CD14-positive monocyte (primary cell): ENCODE measurements at regions not wholly inside any gene's neighbourhood (a gene's known extent, or its start where the extent isn't known, plus 50 kb on each side); places are given as distances from the start of the nearest gene placed in this dataset.

Experiments
- DNase-seq, 3 donors: peaks; one replicate each; pipeline ENCODE4 v3.0.0-alpha.2; 2011 to 2022
- H2AFZ ChIP-seq: 2 replicates; pipeline ENCODE4 v1.6.0; 2012; ENCODE audit warnings: mild to moderate bottlenecking, low read depth, low read length, inconsistent platforms; ENCODE audit not compliant: insufficient read depth, poor library complexity, severe bottlenecking
- H3K27ac ChIP-seq, 2 donors: 1 replicate in 1 of 2; 2 replicates in 1 of 2; pipeline ENCODE4 v1.5.1; 2012 to 2013; ENCODE audit warnings: low read length in 2 of 2, control low read depth in 1 of 2, inconsistent platforms in 1 of 2, low read depth in 1 of 2, mild to moderate bottlenecking in 1 of 2
- H3K27me3 ChIP-seq, 2 donors: one replicate each; pipeline versions ENCODE4 v1.6.0 to v1.6.1; 2011 to 2013; ENCODE audit warnings: low read length in 2 of 2; ENCODE audit not compliant: control insufficient read depth in 2 of 2, insufficient read depth in 2 of 2
- H3K36me3 ChIP-seq, 2 donors: replicated peaks in 1 of 2; 1 replicate in 1 of 2; 2 replicates in 1 of 2; pipeline versions ENCODE4 v1.5.1 to v1.6.1; 2012 to 2013; ENCODE audit warnings: low read length in 2 of 2, control low read depth in 1 of 2, inconsistent platforms in 1 of 2, mild to moderate bottlenecking in 1 of 2; ENCODE audit not compliant: insufficient read depth in 2 of 2, control insufficient read depth in 1 of 2
- H3K4me1 ChIP-seq, 2 donors: 1 replicate in 1 of 2; 2 replicates in 1 of 2; pipeline versions ENCODE4 v1.5.1 to v1.6.1; 2012 to 2013; ENCODE audit warnings: low read length in 2 of 2, control low read depth in 1 of 2, inconsistent platforms in 1 of 2, mild to moderate bottlenecking in 1 of 2, moderate library complexity in 1 of 2; ENCODE audit not compliant: insufficient read depth in 2 of 2, control insufficient read depth in 1 of 2
- H3K4me2 ChIP-seq: replicated peaks from 2 replicates; pipeline ENCODE3; 2012; ENCODE audit warnings: low read length, moderate library complexity, mild to moderate bottlenecking; ENCODE audit not compliant: poor library complexity, severe bottlenecking; ENCODE audit errors: extremely low read depth
- H3K4me3 ChIP-seq, 3 experiments: fragments of 200-600 bp in 1 of 3; sonication (generic) in 1 of 3; replicated peaks in 1 of 3; 1 replicate in 2 of 3; 2 replicates in 1 of 3; pipeline ENCODE4 v1.5.1; 2011 to 2013; ENCODE audit warnings: low read length in 3 of 3, mild to moderate bottlenecking in 3 of 3, control low read depth in 2 of 3, low read depth in 2 of 3, inconsistent platforms in 1 of 3, moderate library complexity in 1 of 3
- H3K79me2 ChIP-seq: 2 replicates; pipeline ENCODE4 v1.6.0; 2012; ENCODE audit warnings: mild to moderate bottlenecking, control low read depth, inconsistent platforms, low read length, moderate library complexity; ENCODE audit not compliant: insufficient read depth
- H3K9ac ChIP-seq: 2 replicates; pipeline ENCODE4 v1.6.0; 2017; ENCODE audit warnings: low read length, mild to moderate bottlenecking; ENCODE audit not compliant: insufficient read depth, poor library complexity, severe bottlenecking
- H3K9me3 ChIP-seq, 2 donors: replicated peaks in 1 of 2; 1 replicate in 1 of 2; 2 replicates in 1 of 2; pipeline versions ENCODE4 v1.5.1 to v1.6.1; 2012 to 2013; ENCODE audit warnings: low read length in 2 of 2, control low read depth in 1 of 2; ENCODE audit not compliant: control insufficient read depth in 1 of 2, insufficient read depth in 1 of 2
- H4K20me1 ChIP-seq: 2 replicates; pipeline ENCODE4 v1.6.0; 2012; ENCODE audit warnings: mild to moderate bottlenecking, low read length, control low read depth, moderate library complexity; ENCODE audit not compliant: insufficient read depth
- H3K27ac Mint-ChIP-seq, 7 donors: one replicate each; pipeline ENCODE4 v1.8.0; 2020; ENCODE audit warnings: mild to moderate bottlenecking in 7 of 7, mixed read lengths in 7 of 7, moderate library complexity in 6 of 7, inconsistent platforms in 2 of 7
- H3K27me3 Mint-ChIP-seq, 3 donors: one replicate each; pipeline ENCODE4 v1.8.0; 2021 to 2022; ENCODE audit warnings: low read depth in 3 of 3, mild to moderate bottlenecking in 3 of 3, mixed read lengths in 3 of 3, moderate library complexity in 3 of 3, inconsistent platforms in 1 of 3
- H3K36me3 Mint-ChIP-seq, 2 donors: one replicate each; pipeline ENCODE4 v1.8.0; 2020; ENCODE audit warnings: mixed read lengths in 2 of 2, inconsistent platforms in 1 of 2, mild to moderate bottlenecking in 1 of 2
- H3K4me1 Mint-ChIP-seq: one replicate; pipeline ENCODE4 v1.8.0; 2020; ENCODE audit warnings: mild to moderate bottlenecking, mixed read lengths
- H3K4me3 Mint-ChIP-seq, 2 donors: one replicate each; pipeline ENCODE4 v1.8.0; 2020; ENCODE audit warnings: mild to moderate bottlenecking in 2 of 2, mixed read lengths in 2 of 2, moderate library complexity in 1 of 2
- H3K9me3 Mint-ChIP-seq, 7 donors: one replicate each; pipeline ENCODE4 v1.8.0; 2020 to 2022; ENCODE audit warnings: mixed read lengths in 7 of 7, mild to moderate bottlenecking in 6 of 7, moderate library complexity in 6 of 7, inconsistent platforms in 2 of 7
- CTCF ChIP-seq: fragments of 200-600 bp; IDR thresholded peaks from one replicate; pipeline ENCODE4 v1.8.0; 2022; ENCODE audit warnings: antibody characterized with exemption, mild to moderate bottlenecking
- WGBS: methylation state at CpG from one replicate; pipeline ENCODE4 v1.1.5; 2013; ENCODE audit warnings: missing lambda C conversion rate; ENCODE audit not compliant: insufficient coverage; 5-methylcytosine and 5-hydroxymethylcytosine counted together
- intact Hi-C, 2 donors: fragments of 100-400 bp; cut with micrococcal nuclease; formaldehyde crosslinking; loops; one replicate each; pipeline versions ENCODE4 v1.15.0 to v1.15.1; 2023

- Mint-ChIP-seq H3K9me3 (peaks cover 0 to 4% (median 0%) of the 10 kb centered on the region in 7 donors), H3K4me3 (no peak overlapping the region), H3K36me3 (no peaks in the 10 kb centered on the region), H3K27ac (no peak overlapping the region), H3K27me3 (peaks cover 37 to 51% (median 37%) of the 10 kb centered on the region in 3 donors), H3K4me1 (no peaks in the 10 kb centered on the region)
- H3K4me2 ChIP-seq, result no peak overlapping the region
- H3K4me1 ChIP-seq, result no peaks in the 10 kb centered on the region
- DNase-seq, result no peak
- no peaks in the 10 kb centered on the region for H3K79me2 ChIP-seq
- no peak overlapping the region for H3K9ac ChIP-seq
- H3K36me3 ChIP-seq, result no peaks in the 10 kb centered on the region
- intact Hi-C loops, result no loop called here
- peaks cover 9 to 31% of the 10 kb centered on the region in 2 donors for H3K27me3 ChIP-seq
- H3K4me3 ChIP-seq, result no peak overlapping the region
- no peaks in the 10 kb centered on the region for H3K9me3 ChIP-seq
- no peak for TF ChIP-seq CTCF
- 81% methylated on average over 11 of the region's 13 CpGs for WGBS
- H2AFZ ChIP-seq, result no peak overlapping the region
- no peaks in the 10 kb centered on the region for H4K20me1 ChIP-seq
- H3K27ac ChIP-seq, result no peak overlapping the region
Measured at GRCh38 chr15:100761290-100761935, 118.2 kb upstream of the ALDH1A3 start.

GRCh38 chr15:100762289-100762688 lies 117.3 kb upstream of the ALDH1A3 start:
- no peak for DNase-seq
- Histone ChIP-seq H4K20me1 (no peaks in the 10 kb centered on the region), H3K27me3 (peaks cover 9 to 25% of the 10 kb centered on the region in 2 donors), H3K9ac (no peak overlapping the region), H3K9me3 (no peaks in the 10 kb centered on the region), H3K27ac (no peak overlapping the region), H3K4me2 (no peak overlapping the region), H3K36me3 (no peaks in the 10 kb centered on the region), H3K79me2 (no peaks in the 10 kb centered on the region), H2AFZ (no peak overlapping the region), H3K4me1 (no peaks in the 10 kb centered on the region), H3K4me3 (no peak overlapping the region)
- peaks cover 38 to 49% (median 38%) of the 10 kb centered on the region in 3 donors for H3K27me3 Mint-ChIP-seq
- no peak overlapping the region for H3K27ac Mint-ChIP-seq
- intact Hi-C loops, result no loop called here
- H3K9me3 Mint-ChIP-seq, result peaks cover 0 to 4% (median 0%) of the 10 kb centered on the region in 7 donors
- H3K36me3 Mint-ChIP-seq, result no peaks in the 10 kb centered on the region
- H3K4me3 Mint-ChIP-seq, result no peak overlapping the region
- TF ChIP-seq CTCF, result no peak
- WGBS, result 82% methylated on average over 12 of the region's 12 CpGs
- no peaks in the 10 kb centered on the region for H3K4me1 Mint-ChIP-seq
